Cardiac muscle cell (in vitro differentiated cells and primary cell): ENCODE measurements at regions not wholly inside any gene's neighbourhood (a gene's known extent, or its start where the extent isn't known, plus 50 kb on each side); places are given as distances from the start of the nearest gene placed in this dataset.

Experiments
- DNase-seq, 2 donors: peaks; one replicate each; pipeline versions ENCODE4 v3.0.0 to v3.0.0-alpha.2; 2010 to 2017; ENCODE audit warnings: low read depth in 1 of 2, low spot score in 1 of 2
- H3K27ac ChIP-seq: fragments of 200-600 bp; sonication (generic); 2 replicates; pipeline ENCODE4 v1.5.1; 2016
- H3K27me3 ChIP-seq: fragments of 200-600 bp; sonication (generic); 2 replicates; pipeline ENCODE4 v1.6.0; 2016; ENCODE audit warnings: control low read depth
- H3K36me3 ChIP-seq: fragments of 200-600 bp; sonication (generic); 2 replicates; pipeline ENCODE4 v1.5.1; 2016; ENCODE audit warnings: control low read depth
- H3K4me1 ChIP-seq: fragments of 200-600 bp; sonication (generic); 2 replicates; pipeline ENCODE4 v1.8.1; 2017; ENCODE audit warnings: low read depth, mild to moderate bottlenecking, mixed run types
- H3K4me3 ChIP-seq: fragments of 200-600 bp; sonication (generic); 2 replicates; pipeline ENCODE4 v1.5.1; 2016; ENCODE audit warnings: mild to moderate bottlenecking
- H3K9me3 ChIP-seq: fragments of 200-600 bp; sonication (generic); 2 replicates; pipeline ENCODE4 v1.5.1; 2017; ENCODE audit warnings: low read depth, mild to moderate bottlenecking, control low read depth
- TF ChIP-seq, protein P1 (sequence below): IDR thresholded peaks from 2 replicates; pipeline ENCODE4 v1.5.1; 2012; ENCODE audit warnings: low read depth, mild to moderate bottlenecking, low read length

DNA sequence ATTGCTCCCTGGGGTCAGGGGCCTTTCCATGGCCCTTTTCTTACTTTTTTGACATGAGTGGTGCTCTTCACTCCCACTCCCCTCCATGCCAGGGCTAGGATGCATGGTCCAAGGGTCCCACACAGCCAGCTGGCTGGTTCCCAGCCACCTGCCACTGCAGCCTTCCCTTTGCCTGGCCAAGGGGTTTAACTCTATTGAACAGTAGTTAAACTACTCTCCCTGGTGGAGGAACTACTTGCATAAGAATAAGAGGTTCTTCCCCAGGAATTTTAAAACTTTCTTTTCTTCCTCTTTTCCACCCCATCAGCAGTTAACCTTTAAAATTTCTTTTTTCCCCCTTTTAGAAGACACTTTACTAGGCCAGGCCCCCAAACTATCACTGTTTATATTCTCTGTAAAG lies 1532.8 kb upstream of the ACO1 start:
- no peaks in the 10 kb centered on the region for H3K9me3 ChIP-seq
- TF ChIP-seq, protein P1, sequence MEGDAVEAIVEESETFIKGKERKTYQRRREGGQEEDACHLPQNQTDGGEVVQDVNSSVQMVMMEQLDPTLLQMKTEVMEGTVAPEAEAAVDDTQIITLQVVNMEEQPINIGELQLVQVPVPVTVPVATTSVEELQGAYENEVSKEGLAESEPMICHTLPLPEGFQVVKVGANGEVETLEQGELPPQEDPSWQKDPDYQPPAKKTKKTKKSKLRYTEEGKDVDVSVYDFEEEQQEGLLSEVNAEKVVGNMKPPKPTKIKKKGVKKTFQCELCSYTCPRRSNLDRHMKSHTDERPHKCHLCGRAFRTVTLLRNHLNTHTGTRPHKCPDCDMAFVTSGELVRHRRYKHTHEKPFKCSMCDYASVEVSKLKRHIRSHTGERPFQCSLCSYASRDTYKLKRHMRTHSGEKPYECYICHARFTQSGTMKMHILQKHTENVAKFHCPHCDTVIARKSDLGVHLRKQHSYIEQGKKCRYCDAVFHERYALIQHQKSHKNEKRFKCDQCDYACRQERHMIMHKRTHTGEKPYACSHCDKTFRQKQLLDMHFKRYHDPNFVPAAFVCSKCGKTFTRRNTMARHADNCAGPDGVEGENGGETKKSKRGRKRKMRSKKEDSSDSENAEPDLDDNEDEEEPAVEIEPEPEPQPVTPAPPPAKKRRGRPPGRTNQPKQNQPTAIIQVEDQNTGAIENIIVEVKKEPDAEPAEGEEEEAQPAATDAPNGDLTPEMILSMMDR: no peak
- H3K4me1 ChIP-seq: no peaks in the 10 kb centered on the region
- no peak for DNase-seq
- H3K27ac ChIP-seq: no peak overlapping the region
- H3K27me3 ChIP-seq: no peaks in the 10 kb centered on the region
- no peak overlapping the region for H3K4me3 ChIP-seq
- H3K36me3 ChIP-seq: no peaks in the 10 kb centered on the region

DNA sequence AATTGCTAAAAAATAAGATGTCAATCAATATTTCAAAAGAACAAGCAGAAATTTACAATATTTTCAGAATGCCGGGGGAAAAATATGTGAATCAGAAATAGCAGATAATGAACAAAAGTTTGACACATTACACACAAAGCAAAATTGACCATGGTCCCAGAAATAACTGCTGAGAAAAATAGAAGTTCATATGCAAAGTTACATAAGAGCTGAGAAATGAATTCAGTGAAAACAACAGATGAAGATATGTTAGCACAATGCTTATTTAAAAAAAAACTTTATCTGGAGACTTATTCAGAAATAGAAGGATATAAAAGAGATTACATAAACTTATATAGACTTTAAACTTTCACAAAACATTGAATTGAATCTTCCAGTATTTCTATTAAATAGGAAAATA lies 1483.7 kb upstream of the ACO1 start:
- Histone ChIP-seq H3K4me1 (no peaks in the 10 kb centered on the region), H3K27ac (no peak overlapping the region), H3K4me3 (no peak overlapping the region), H3K9me3 (no peaks in the 10 kb centered on the region), H3K27me3 (no peaks in the 10 kb centered on the region), H3K36me3 (no peaks in the 10 kb centered on the region)
- DNase-seq: no peak
- TF ChIP-seq, protein P1: no peak

DNA sequence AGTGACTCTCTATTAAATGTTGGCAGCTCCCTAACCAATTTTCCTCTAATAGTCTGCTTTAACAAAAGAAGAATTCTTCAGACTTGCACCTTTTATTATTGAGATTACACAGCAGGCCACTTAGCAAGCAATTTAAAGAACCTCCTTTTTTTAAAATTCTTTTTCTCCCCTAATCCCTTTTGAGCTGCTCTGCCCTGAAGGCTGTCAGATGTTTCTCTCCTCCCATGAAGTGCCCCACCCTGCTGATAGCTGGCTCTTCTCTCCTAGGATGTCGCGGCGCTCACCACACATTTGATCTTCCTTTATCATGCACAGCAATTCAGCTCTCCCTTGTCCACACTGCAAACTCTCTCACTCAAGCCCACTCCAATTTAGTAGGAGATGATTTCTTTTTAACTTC lies 1471.1 kb upstream of the ACO1 start:
- Histone ChIP-seq H3K4me3 (no peak overlapping the region), H3K27me3 (no peaks in the 10 kb centered on the region)

DNA sequence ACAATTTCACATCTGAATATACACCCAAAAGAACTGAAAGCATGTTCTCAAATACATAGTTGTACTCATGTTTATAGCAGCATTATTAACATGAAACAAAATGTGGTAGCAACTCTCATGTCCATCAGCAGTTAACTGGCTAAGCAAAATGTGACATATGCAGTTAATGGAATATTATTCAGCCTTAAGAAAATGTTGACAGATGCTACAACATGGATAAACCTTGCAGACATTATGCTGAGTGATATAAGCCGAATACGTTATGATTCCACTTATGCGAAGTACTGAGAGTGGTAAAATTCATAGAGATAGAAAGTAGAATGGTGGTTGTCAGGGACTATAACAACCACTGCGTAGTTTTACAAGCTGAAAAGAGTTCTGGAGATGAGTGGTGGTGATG lies 1469.0 kb upstream of the ACO1 start:
- Histone ChIP-seq H3K27me3 (no peaks in the 10 kb centered on the region), H3K4me1 (no peaks in the 10 kb centered on the region), H3K36me3 (no peaks in the 10 kb centered on the region), H3K4me3 (no peak overlapping the region), H3K27ac (no peak overlapping the region), H3K9me3 (no peaks in the 10 kb centered on the region)
- no peak for DNase-seq
- TF ChIP-seq, protein P1: no peak

More for the DNA sequence above, 1471.1 kb upstream of the ACO1 start:
- no peaks in the 10 kb centered on the region for H3K4me1 ChIP-seq
- no peak for DNase-seq
- no peaks in the 10 kb centered on the region for H3K36me3 ChIP-seq
- H3K27ac ChIP-seq: no peak overlapping the region
- H3K9me3 ChIP-seq: no peaks in the 10 kb centered on the region
- TF ChIP-seq, protein P1: no peak

DNA sequence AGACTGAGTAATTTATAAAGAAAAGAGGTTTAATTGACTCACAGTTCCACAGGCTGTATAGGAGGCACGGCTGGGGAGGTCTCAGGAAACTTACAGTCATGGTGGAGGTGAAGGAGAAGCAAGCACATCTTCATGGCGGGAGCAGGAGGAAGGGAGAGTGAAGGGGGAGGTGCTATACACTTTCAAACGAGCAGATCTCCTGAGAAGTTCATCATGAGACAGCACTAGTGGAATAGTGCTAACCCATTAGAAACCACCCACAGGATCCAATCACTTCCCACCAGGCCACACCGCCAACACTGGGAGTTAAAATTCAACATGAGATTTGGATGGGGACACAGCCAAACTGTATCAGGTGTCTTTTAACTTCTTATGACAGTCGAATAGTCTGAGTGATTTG lies 1459.3 kb upstream of the ACO1 start:
- TF ChIP-seq, protein P1: no peak
- H3K27ac ChIP-seq: no peak overlapping the region
- H3K9me3 ChIP-seq: no peaks in the 10 kb centered on the region
- H3K27me3 ChIP-seq: no peaks in the 10 kb centered on the region
- no peak overlapping the region for H3K4me3 ChIP-seq
- no peaks in the 10 kb centered on the region for H3K4me1 ChIP-seq
- H3K36me3 ChIP-seq: no peaks in the 10 kb centered on the region
- DNase-seq: no peak

DNA sequence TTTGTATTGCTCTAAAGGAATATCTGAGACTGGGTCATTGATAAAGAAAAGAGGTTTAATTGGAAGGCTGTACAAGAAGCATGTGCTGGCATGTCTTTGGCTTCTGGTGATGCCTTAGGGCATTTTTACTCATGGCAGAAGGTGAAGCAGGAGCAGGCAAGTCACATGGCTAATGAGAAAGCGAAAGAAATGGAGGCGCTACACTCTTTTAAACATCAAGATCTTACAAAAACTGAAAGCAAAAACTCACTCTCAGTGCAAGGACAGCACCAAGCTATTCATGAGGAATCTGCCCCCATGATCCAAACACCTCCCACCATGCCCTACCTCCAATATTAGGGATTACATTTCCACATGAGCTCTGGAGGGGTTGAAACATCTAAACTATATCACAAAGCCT lies 1458.8 kb upstream of the ACO1 start:
- H3K27ac ChIP-seq: no peak overlapping the region
- H3K36me3 ChIP-seq: no peaks in the 10 kb centered on the region
- H3K27me3 ChIP-seq: no peaks in the 10 kb centered on the region
- DNase-seq: no peak
- TF ChIP-seq, protein P1: no peak
- H3K4me1 ChIP-seq: no peaks in the 10 kb centered on the region
- H3K9me3 ChIP-seq: no peaks in the 10 kb centered on the region
- no peak overlapping the region for H3K4me3 ChIP-seq
